Medulla oblongata (tissue), 1 donor: ENCODE measurements at regions not wholly inside any gene's neighbourhood (a gene's known extent, or its start where the extent isn't known, plus 50 kb on each side); places are given as distances from the start of the nearest gene placed in this dataset.

Experiments used
- DNase-seq: peaks from one replicate; pipeline ENCODE4 v3.0.0-alpha.2; 2015; ENCODE audit errors: extremely low spot score

GRCh38 chr22:27142286-27142685 lies 484.9 kb downstream of the MIAT start:
- no peak for DNase-seq

GRCh38 chr22:27144321-27144720 lies 486.9 kb downstream of the MIAT start:
- no peak for DNase-seq

- DNase-seq = no peak
Observed at GRCh38 chr22:27146866-27147633, 489.7 kb downstream of the MIAT start.

- no peak for DNase-seq
Observed at GRCh38 chr22:27148055-27148454, 490.7 kb downstream of the MIAT start.

DNA sequence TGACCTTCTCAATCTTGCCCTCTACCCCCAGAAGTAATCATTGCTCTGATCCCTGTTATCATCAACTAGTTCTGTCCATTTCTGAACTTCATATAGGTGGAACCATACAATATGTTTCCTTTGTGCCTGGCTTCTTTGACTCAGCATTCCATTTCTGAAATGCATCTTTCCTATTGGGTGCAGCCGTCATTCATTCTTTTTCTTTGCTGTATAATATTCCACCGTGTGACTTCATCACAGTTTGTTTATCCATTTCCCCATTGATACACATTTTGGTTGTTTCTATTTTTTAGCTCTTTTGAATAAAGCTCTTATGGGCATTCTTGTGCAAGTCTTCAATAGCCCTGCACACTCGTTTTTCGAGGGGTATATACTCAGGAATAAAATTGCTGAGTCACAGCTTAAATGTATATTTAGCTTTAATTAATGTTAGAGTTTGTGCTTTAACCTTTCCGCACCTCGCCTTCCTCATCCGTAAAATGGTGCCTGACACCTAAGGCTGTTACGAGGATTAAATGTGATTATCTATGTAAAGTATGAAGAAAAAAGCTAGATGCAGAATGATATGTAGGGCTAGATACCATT lies 491.6 kb downstream of the MIAT start:
- DNase-seq = no peak

- no peak for DNase-seq
Observed at GRCh38 chr22:27149921-27150543, 492.6 kb downstream of the MIAT start.

- DNase-seq = no peak
Observed at GRCh38 chr22:27150544-27150941, 493.2 kb downstream of the MIAT start.

DNA sequence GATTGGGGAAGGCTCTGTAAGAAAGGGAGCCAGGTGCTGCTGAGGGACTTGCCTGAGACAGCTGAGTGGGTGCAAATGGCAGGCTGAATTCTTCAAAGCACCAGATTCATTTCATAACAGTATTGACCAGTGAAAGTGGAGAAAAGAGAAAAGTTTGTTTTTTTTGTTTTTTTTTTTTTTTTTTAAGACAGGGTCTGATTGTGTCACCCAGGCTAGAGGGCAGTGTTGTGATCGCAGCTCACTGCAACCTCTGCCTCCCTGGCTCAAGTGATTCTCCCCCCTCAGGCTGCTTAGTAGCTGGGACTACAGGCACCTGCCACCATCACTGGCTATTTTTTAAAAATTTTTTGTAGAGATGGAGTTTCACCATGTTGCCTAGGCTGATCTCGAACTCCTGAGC lies 494.0 kb downstream of the MIAT start:
- DNase-seq = no peak

- no peak for DNase-seq
Observed at GRCh38 chr22:27152033-27152432, 494.6 kb downstream of the MIAT start.

DNA sequence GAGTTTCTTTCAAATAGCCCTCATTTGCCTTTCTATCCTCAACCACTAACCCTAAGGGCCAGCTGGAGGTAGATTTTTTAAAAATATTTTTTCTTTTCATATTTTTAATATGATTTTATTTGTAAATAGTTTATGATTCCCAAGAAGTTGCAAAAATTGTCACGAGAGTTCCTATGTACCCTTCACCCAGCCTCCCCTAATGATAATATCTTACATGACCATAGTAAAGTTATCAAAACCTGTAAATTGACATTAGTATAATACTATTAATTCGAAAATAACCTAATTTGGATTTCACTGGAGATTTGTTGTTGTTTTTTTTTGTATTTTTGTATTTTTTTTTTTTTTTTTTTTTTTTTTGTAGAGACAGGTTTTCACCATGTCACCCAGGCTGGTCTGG lies 495.5 kb downstream of the MIAT start:
- no peak for DNase-seq

GRCh38 chr22:27153386-27153785 lies 496.0 kb downstream of the MIAT start:
- DNase-seq = no peak

GRCh38 chr22:27154717-27155116 lies 497.3 kb downstream of the MIAT start:
- no peak for DNase-seq

DNA sequence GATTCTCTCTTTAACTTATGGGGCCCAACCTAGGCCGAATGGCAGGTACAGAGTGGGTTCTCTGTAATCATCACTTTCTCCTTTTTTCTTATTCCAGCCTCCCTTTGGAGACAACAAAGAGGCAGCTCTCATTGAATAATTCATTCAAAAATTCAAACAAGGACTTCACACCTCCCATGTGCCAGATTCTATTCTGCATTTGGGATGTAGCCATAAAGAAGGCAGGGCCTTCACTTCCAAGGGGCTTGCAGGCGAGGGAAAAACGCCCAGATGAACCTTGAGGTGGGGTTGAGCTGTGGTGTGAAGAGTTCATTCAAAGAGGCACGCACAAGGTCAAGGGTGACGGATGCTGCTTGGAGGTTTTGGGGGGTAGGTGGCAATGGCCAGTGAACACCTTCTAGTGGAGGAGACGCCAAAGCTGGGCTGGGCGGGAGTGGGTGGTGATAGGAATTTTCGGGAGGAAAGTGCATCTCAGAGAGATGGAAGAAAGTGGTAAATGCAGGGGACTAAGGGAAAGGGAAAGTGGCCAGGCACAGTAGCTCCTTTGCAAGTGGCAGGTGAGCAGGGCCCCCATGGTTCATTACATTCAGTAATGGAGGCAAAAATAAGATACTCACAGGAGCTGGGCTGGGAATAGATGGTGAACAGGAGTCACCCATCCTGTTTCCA lies 499.6 kb downstream of the MIAT start:
- DNase-seq = no peak

GRCh38 chr22:27157666-27158370 lies 500.4 kb downstream of the MIAT start:
- DNase-seq = no peak

DNA sequence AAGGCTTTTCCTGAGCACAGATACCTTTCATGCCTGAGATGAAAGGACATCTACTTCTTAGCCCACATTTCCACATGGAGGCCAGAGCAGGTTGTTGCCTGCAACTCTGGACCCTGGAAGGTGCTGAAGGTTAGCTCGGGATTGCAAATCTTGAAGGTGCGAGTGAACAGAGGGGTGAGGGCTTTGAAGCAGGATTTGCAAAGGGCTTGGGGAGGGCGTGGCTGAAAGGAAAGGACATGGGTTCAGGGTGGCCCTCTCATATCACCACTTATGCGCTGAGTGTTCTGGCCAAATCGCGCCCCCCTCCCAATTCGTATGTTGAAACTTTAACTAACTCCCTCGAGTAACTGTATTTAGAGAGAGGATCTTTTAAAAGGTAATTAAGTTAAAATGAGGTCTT lies 501.6 kb downstream of the MIAT start:
- DNase-seq = no peak

GRCh38 chr22:27159716-27160295 lies 502.4 kb downstream of the MIAT start:
- no peak for DNase-seq

DNA sequence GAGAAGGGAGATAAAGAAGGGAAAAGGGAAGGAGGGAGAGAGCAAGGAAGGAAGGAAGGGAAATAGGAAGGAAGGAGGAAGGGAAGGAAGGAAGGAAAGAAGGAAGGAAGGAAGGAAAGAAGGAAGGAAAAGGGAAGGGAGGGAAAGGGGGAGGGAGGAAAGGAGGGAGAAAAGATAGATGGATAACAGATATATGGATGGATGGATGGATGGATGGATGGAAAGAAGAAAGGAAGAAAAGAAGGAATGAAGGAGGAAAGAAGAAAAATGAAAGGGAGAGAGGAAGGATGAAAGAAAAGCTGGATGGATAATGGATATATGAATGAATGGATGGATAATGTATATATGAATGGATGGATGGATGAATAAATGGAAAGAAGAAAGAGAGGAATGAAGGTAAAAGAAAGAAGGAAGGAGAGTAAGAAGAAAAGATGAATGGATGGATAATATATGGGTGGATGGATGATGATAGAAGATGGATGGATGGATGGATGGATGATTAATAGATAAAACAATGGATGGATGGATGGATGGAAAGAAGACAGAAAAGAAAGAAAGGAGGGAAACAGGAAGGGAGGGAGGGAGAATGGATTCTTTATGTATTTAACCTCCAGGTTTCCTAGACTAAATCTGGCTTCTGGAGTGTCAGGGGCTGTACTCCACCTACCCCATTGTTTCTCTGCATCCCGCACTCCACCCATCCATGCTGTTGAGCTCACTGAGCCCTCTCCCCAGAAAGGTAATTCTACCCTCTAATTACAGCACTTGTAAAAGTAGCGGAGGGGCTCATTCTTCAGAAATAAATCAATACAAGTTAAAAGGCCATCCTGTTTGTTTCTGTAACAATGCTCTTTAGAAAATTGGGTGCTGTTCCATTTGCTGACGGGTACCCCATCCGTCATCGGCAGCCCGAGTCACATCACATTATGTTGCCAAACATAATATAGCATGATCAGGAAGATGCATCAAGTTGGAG lies 506.1 kb downstream of the MIAT start:
- DNase-seq = no peak

DNA sequence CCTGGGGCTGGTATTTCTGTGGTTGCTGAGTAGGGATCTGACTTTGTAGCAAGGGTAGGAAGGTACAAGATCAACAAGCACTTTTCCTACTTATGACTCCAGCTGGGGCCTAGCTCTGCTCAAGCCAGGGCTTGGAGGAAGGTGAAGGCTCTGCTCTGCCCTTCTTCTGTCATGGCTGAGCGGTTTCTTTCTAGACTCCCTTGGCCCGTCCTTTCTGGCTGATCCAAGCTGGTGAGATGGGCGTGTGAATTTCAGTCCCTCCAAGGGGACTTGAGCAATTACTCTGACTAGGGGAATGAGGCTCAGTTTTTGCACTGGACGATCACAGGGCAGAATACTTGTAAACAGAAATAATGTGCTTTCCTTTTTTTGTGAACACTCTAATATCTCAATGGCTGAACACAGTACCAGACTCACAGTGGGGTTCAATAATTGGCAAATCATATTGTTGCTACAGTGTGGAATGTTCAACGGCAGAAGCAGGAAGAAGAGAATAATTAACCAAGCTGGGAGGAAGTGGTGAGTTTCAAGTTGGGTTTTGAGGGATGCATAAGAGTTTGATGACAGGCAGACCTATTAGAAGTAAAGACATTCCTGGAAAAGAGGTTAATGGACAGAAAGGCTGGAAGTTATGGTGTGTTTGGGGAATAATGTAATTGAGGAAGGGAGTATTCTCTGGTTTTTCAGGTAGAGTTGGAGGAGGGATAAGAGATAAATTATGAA lies 507.6 kb downstream of the MIAT start:
- DNase-seq = no peak

DNA sequence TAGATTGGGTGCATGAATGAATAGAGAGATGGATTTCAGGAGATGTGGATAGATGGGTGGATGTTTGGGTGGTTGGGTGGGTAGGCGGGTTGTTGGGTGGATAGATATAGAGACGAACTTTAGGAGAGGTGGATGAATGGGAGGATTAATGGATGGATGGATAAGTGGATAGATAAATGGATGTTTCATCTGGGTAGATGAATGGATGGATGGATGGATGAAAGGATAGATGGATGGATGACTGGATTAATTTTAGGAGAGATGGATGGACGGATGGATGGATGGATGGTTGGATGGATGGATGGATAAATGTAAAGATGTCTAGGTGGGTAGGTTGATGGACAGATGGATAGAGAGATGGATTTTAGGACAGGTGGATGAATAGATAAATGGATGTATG lies 511.3 kb downstream of the MIAT start:
- DNase-seq = no peak

DNA sequence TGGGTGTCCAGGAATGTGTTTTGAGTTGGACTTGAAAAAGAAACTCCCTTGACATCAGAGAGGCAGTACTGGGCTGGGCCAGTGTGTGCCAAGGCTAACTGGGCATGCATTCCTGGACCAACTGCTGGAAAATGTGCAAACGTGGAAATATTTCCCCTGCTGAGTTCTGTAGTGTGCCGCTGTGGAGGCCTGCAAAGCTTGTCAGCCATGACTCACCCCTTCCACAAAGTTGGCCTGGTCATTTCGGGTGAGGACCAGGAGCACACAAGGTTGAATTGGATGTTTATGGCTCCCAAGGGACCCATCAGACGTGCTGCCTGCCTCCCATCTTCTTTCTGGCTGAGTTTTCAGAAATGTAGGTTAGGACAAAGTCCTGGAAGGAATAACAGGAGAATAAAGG lies 513.1 kb downstream of the MIAT start:
- DNase-seq = no peak
